Activated CD8-positive, alpha-beta T cell treated with anti-CD3 and anti-CD28 coated beads for 36 hours (primary cell): ENCODE measurements at regions not wholly inside any gene's neighbourhood (a gene's known extent, or its start where the extent isn't known, plus 50 kb on each side); places are given as distances from the start of the nearest gene placed in this dataset.
"Not testable (repeated sequence)": the region's sequence is repeated elsewhere in the genome, so short reads cannot be mapped to it uniquely, and the experiment has no call there.

Experiments used
- ATAC-seq: fragments of 200-7000 bp; cut with Tn5 transposase; one replicate; pipeline ENCODE4 v1.10.0; 2021; ENCODE audit warnings: mild to moderate bottlenecking, moderate library complexity
- CTCF ChIA-PET: fragments of 350-600 bp; sonication (Branson Sonifier 250); formaldehyde crosslinking; loops from one replicate; lab custom pipeline; 2021; ENCODE audit warnings: antibody characterized with exemption; lab: Charles Lee
- POLR2A ChIA-PET: fragments of 350-600 bp; sonication (Branson Sonifier 250); formaldehyde crosslinking; loops from one replicate; lab custom pipeline; 2021; ENCODE audit warnings: antibody characterized with exemption; lab: Charles Lee
- DNase-seq: peaks from one replicate; pipeline ENCODE4 v3.0.0-alpha.2; 2020
- H3K27ac Mint-ChIP-seq: one replicate; pipeline ENCODE4 v1.8.0; 2021; ENCODE audit warnings: mild to moderate bottlenecking, mixed read lengths
- H3K27me3 Mint-ChIP-seq: one replicate; pipeline ENCODE4 v1.8.0; 2021; ENCODE audit warnings: mixed read lengths
- H3K36me3 Mint-ChIP-seq: one replicate; pipeline ENCODE4 v1.8.0; 2021; ENCODE audit warnings: low read depth, mixed read lengths
- H3K4me1 Mint-ChIP-seq: one replicate; pipeline ENCODE4 v1.8.0; 2021; ENCODE audit warnings: low read depth, mixed read lengths
- H3K4me3 Mint-ChIP-seq: one replicate; pipeline ENCODE4 v1.8.0; 2021; ENCODE audit warnings: mild to moderate bottlenecking, moderate library complexity, mixed read lengths
- H3K9me3 Mint-ChIP-seq: one replicate; pipeline ENCODE4 v1.8.0; 2021; ENCODE audit warnings: mixed read lengths
- intact Hi-C: fragments of 100-400 bp; cut with micrococcal nuclease; formaldehyde crosslinking; loops from one replicate; pipeline ENCODE4 v1.10.0; 2022
- TF ChIP-seq, protein P1 (sequence below): fragments of 200-600 bp; IDR thresholded peaks from one replicate; pipeline ENCODE4 v1.8.0; 2022; ENCODE audit warnings: antibody characterized with exemption, mild to moderate bottlenecking

DNA sequence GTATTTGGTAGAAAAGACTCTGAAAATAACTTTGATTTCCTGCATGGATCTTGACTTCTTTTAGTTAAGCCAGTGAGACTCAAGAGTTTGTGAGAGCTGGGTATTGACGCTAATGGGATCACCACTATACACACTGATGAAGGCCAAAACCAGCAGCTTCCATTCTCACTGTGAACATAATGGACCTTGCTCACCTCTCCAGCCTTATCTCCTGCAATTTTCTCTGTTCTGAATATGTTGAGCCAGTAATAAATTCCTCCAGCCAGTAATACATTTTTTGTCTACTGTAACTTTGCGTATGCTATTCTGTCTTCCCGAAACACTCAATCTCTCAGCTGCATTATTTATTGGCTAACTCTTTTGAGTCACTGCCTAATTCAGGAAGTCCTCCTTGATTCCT lies 111.6 kb upstream of the PPP2R5A start:
- ChIA-PET CTCF (no interaction called here), POLR2A (no interaction called here)
- no peak for DNase-seq
- intact Hi-C loops, result no loop called here
- TF ChIP-seq, protein P1, sequence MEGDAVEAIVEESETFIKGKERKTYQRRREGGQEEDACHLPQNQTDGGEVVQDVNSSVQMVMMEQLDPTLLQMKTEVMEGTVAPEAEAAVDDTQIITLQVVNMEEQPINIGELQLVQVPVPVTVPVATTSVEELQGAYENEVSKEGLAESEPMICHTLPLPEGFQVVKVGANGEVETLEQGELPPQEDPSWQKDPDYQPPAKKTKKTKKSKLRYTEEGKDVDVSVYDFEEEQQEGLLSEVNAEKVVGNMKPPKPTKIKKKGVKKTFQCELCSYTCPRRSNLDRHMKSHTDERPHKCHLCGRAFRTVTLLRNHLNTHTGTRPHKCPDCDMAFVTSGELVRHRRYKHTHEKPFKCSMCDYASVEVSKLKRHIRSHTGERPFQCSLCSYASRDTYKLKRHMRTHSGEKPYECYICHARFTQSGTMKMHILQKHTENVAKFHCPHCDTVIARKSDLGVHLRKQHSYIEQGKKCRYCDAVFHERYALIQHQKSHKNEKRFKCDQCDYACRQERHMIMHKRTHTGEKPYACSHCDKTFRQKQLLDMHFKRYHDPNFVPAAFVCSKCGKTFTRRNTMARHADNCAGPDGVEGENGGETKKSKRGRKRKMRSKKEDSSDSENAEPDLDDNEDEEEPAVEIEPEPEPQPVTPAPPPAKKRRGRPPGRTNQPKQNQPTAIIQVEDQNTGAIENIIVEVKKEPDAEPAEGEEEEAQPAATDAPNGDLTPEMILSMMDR, result no peak
- Mint-ChIP-seq H3K36me3 (no peaks in the 10 kb centered on the region), H3K4me3 (no peak overlapping the region), H3K27me3 (no peaks in the 10 kb centered on the region), H3K27ac (no peak overlapping the region), H3K4me1 (no peaks in the 10 kb centered on the region), H3K9me3 (no peaks in the 10 kb centered on the region)
- ATAC-seq, result no peak

DNA sequence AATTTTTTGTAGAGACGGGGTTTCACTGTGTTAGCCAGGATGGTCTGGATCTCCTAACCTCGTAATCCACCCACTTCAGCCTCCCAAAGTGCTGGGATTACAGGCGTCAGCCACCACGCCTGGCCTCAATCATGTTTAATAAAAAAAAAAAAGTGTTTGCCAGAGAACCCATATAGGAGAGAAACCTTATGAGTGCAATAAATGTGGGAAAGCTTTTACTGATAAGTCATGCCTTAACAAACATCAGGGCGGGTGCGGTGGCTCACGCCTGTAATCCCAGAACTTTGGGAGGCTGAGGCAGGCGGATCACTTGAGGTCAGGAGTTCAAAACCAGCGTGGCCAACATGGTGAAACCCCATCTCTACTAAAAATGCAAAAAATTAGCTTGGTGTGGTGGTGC lies 110.9 kb upstream of the PPP2R5A start:
- H3K4me1 Mint-ChIP-seq, CTCF ChIA-PET, H3K27ac Mint-ChIP-seq, DNase-seq, H3K4me3 Mint-ChIP-seq, H3K36me3 Mint-ChIP-seq, ATAC-seq, H3K9me3 Mint-ChIP-seq, intact Hi-C loops, H3K27me3 Mint-ChIP-seq: not testable (repeated sequence)
- POLR2A ChIA-PET, result interaction anchor here (0.6 to 0.7 kb wide), 3 partner anchors 12 to 624 kb away, joined by 3 to 5 read pairs (median 3); no protein-coding TSS in a partner anchor

DNA sequence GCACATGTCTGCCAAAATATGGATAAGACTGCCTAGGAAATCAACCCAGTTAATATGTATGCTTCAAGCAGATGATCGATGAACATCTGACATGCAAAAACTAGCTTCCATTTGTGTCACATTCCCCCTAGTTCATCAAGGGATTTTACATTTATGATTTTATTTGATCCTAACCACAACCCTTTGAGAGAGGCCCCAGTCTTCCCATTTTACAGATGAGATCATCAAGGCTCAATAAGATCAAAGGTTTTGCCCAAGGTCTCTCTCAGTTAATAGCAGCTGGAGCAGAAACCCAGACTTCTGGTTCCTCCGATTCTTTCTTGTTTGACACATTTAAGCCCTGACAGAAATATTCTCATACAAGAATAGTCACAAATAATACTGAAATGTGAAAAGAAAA lies 107.7 kb upstream of the PPP2R5A start:
- Mint-ChIP-seq H3K4me1 (no peaks in the 10 kb centered on the region), H3K4me3 (no peak overlapping the region), H3K9me3 (no peaks in the 10 kb centered on the region), H3K27me3 (no peaks in the 10 kb centered on the region), H3K36me3 (no peaks in the 10 kb centered on the region), H3K27ac (no peak overlapping the region)
- ChIA-PET POLR2A (no interaction called here), CTCF (no interaction called here)
- ATAC-seq, result no peak
- DNase-seq, result no peak
- intact Hi-C loops, result no loop called here
- TF ChIP-seq, protein P1, result no peak

DNA sequence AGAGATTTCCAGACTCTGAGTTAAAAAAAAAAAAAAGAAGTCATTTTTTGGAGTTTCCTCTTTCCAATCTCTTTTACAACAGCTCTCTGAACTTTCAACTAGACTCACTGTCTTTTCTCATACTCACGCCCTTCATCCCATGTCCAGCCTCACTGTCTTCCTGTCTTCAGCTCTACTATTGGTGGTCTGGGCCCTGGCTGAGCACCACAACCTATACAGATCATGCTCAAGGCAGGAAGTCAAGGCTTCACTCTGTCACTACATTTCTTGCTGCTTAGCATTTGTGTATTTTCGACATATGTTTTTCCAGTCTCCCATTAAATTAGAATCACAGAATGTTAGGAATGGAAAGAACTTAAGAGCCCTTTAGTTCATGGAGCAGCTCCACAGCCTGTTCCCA lies 106.4 kb upstream of the PPP2R5A start:
- TF ChIP-seq, protein P1, result no peak
- no peak for ATAC-seq
- H3K9me3 Mint-ChIP-seq, result no peaks in the 10 kb centered on the region
- no peaks in the 10 kb centered on the region for H3K36me3 Mint-ChIP-seq
- POLR2A ChIA-PET, result no interaction called here
- no peak overlapping the region for H3K4me3 Mint-ChIP-seq
- CTCF ChIA-PET, result no interaction called here
- no peak for DNase-seq
- H3K4me1 Mint-ChIP-seq, result no peaks in the 10 kb centered on the region
- H3K27ac Mint-ChIP-seq, result no peak overlapping the region
- H3K27me3 Mint-ChIP-seq, result no peaks in the 10 kb centered on the region
- intact Hi-C loops, result no loop called here

DNA sequence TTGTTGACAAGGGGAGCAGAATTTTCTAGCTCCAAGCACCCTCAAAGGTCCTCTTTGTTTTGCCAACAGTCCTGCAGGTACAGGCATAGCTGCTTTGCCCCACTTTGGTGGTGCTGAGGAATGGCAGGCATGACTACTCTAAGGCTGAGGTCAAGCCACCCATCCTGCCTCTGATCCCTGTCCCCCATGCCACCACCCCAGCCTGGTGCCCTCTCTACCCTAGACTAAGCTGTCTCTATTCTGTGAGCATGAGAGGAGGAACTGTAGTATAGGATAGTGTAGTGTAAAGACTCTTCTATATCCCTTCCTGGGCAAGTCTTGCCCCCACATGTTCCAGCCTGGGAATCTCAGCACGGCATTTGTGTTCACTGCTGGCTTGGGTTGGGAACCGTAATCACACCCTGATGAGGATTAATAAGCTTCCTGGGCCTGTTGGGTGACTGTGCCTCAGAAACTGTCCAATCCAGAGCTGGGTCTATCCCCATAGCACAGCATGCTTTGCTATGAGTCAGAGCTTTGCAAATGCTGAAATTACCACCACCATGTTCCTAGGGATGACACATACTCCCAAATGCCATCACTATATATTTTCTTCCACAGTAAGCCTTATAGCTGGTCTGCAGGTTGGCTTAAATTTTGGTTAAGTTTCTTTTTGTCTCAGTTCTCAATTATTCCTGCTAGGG lies 105.7 kb upstream of the PPP2R5A start:
- TF ChIP-seq, protein P1, result no peak
- CTCF ChIA-PET, result interaction anchor here (0.9 kb wide), 1 partner anchor 276 kb away, joined by 3 read pairs; no protein-coding TSS in a partner anchor
- POLR2A ChIA-PET, result no interaction called here
- no peak overlapping the region for H3K27ac Mint-ChIP-seq
- ATAC-seq, result peak; percentile 72
- no peaks in the 10 kb centered on the region for H3K36me3 Mint-ChIP-seq
- no peaks in the 10 kb centered on the region for H3K9me3 Mint-ChIP-seq
- H3K4me1 Mint-ChIP-seq, result no peaks in the 10 kb centered on the region
- no peak overlapping the region for H3K4me3 Mint-ChIP-seq
- H3K27me3 Mint-ChIP-seq, result no peaks in the 10 kb centered on the region
- no peak for DNase-seq
- intact Hi-C loops, result no loop called here
